Brain microvascular endothelial cell (primary cell): ENCODE measurements at regions not wholly inside any gene's neighbourhood (a gene's known extent, or its start where the extent isn't known, plus 50 kb on each side); places are given as distances from the start of the nearest gene placed in this dataset.
A peak's percentile ranks its signal among the peaks of the same experiment; 100 is the strongest.

Experiments
- DNase-seq: peaks from one replicate; pipeline ENCODE4 v3.0.0-alpha.2; 2020
- H3K27ac ChIP-seq: fragments of 250-450 bp; sonication (Bioruptor Pico); 2 replicates; pipeline ENCODE4 v1.5.1; 2020; ENCODE audit warnings: mild to moderate bottlenecking, moderate library complexity
- H3K27me3 ChIP-seq: fragments of 250-450 bp; sonication (Bioruptor Pico); replicated peaks from 2 replicates; pipeline ENCODE4 v1.5.1; 2020; ENCODE audit warnings: mild to moderate bottlenecking
- H3K36me3 ChIP-seq: fragments of 250-450 bp; sonication (Bioruptor Pico); replicated peaks from 2 replicates; pipeline ENCODE4 v1.5.1; 2020; ENCODE audit warnings: mild to moderate bottlenecking
- H3K4me3 ChIP-seq: 2 replicates; pipeline ENCODE4 v1.5.1; 2011; ENCODE audit warnings: low read depth, mild to moderate bottlenecking, control low read depth, low read length, moderate library complexity
- in situ Hi-C: cut with HindIII; loops from 2 replicates; pipeline ENCODE4 v1.10.0; 2017; ENCODE audit warnings: low sequenced_read_pairs, low pct_ligation_motif_present
- TF ChIP-seq, protein P1 (sequence below): IDR thresholded peaks from 2 replicates; pipeline ENCODE4 v1.5.1; 2011; ENCODE audit warnings: low read depth, mild to moderate bottlenecking, moderate library complexity, low read length, control low read depth, inconsistent platforms; ENCODE audit errors: missing control alignments

DNA sequence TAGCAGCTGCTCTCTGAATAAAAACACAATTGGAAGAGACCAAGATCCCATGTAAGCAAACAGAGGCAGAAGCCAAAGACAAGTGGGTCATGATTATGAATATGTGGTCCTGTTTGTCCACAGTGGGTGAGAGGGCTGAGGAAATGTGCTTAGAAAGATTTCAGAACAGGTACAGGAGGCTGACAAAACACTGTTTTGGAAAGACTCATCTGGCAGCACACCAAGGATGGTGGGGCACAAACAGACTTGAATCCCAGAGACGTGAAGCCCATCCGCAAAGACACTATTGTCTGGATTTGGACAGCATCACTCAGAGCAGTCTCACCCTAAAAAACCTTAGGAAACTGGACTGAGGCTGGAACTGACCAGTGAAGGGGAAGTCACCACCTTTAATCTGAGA is 85.0 kb downstream of the ADRB2 start:
- in situ Hi-C loops, result no loop called here
- Histone ChIP-seq H3K27ac (no peak overlapping the region), H3K4me3 (no peak overlapping the region), H3K36me3 (no peaks in the 10 kb centered on the region), H3K27me3 (no peaks in the 10 kb centered on the region)
- TF ChIP-seq, protein P1, sequence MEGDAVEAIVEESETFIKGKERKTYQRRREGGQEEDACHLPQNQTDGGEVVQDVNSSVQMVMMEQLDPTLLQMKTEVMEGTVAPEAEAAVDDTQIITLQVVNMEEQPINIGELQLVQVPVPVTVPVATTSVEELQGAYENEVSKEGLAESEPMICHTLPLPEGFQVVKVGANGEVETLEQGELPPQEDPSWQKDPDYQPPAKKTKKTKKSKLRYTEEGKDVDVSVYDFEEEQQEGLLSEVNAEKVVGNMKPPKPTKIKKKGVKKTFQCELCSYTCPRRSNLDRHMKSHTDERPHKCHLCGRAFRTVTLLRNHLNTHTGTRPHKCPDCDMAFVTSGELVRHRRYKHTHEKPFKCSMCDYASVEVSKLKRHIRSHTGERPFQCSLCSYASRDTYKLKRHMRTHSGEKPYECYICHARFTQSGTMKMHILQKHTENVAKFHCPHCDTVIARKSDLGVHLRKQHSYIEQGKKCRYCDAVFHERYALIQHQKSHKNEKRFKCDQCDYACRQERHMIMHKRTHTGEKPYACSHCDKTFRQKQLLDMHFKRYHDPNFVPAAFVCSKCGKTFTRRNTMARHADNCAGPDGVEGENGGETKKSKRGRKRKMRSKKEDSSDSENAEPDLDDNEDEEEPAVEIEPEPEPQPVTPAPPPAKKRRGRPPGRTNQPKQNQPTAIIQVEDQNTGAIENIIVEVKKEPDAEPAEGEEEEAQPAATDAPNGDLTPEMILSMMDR, result no peak
- DNase-seq, result no peak

DNA sequence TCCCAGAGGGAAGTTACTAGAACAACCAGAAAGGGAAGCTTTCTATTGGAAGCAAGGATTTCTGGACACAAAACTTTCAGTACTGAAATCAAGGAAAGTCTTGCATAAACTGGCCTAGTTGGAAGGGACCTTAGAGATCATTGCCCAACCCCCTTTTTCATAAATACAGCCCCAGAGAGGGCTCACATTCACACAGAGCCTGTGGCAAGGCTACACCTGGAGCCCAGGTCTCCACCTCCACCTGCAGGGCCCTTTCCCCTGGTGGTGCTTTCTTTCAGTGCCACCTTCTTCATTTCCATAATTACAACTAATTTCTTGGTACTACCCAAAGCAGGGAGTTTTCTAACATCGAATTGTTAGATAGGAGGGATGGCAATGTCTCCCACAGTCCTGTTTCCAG is 85.7 kb downstream of the ADRB2 start:
- Histone ChIP-seq H3K36me3 (no peaks in the 10 kb centered on the region), H3K4me3 (no peak overlapping the region), H3K27ac (peak overlapping the region; percentile 65), H3K27me3 (no peaks in the 10 kb centered on the region)
- TF ChIP-seq, protein P1, result no peak
- in situ Hi-C loops, result no loop called here
- DNase-seq, result no peak

DNA sequence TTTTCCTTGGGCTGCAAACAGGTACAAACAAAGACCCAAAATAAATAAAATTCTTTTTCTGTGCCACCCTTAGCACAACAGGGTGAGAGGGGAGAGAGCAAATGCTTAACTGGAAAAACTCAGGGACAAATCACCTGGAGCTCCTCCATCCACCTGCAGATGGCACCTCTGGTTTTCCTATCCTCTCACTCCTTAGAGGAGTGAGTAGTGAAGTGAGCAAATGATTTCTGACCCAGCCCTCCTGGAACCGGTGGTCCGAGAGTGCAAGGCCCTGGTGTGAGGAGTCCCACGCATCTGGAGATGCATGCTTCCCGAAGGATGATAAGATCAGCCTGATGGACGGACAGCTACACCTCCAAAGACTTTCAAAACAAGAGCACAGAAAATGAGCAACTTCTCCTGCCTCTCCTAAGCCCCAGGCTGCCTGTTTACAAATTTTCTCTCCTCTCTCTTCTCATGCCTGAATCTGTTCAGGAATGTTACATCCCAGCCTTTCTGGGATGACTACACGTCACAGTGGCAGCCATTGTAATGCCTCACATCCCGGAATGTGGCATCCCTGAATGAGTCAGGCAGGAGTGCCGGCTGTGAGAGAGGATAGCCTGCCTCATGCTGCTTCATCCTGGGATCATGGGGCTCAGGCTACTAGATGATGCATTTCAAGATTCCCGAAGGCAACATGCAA is 86.4 kb downstream of the ADRB2 start:
- peak; percentile 93 for DNase-seq
- in situ Hi-C loops, result no loop called here
- TF ChIP-seq, protein P1, result peak; percentile 52
- H3K4me3 ChIP-seq, result no peak overlapping the region
- H3K27me3 ChIP-seq, result no peaks in the 10 kb centered on the region
- H3K36me3 ChIP-seq, result no peaks in the 10 kb centered on the region
- H3K27ac ChIP-seq, result peak overlapping the region; percentile 65

DNA sequence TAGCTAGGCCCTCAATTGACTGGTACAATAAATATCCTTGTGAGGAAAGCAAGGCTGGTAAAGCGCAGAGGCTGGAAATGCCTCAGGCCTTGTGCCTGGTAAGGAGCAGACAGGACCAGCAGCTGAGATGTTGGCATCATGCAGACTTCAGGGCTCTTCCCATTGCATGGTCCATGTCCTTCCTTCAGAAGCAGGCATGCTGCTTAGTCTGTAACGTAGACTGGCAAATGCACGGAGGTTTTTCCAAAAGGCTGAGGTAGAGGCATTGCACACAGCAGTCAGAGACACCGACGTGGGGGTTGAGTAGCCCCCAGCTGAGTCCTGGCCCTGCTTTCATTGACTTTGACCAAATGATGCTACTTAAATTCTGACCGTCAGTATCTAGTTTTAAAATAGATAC is 87.1 kb downstream of the ADRB2 start:
- Histone ChIP-seq H3K27me3 (no peaks in the 10 kb centered on the region), H3K36me3 (no peaks in the 10 kb centered on the region), H3K4me3 (no peak overlapping the region), H3K27ac (peak overlapping the region; percentile 65)
- in situ Hi-C loops, result no loop called here
- no peak for DNase-seq
- TF ChIP-seq, protein P1, result no peak

DNA sequence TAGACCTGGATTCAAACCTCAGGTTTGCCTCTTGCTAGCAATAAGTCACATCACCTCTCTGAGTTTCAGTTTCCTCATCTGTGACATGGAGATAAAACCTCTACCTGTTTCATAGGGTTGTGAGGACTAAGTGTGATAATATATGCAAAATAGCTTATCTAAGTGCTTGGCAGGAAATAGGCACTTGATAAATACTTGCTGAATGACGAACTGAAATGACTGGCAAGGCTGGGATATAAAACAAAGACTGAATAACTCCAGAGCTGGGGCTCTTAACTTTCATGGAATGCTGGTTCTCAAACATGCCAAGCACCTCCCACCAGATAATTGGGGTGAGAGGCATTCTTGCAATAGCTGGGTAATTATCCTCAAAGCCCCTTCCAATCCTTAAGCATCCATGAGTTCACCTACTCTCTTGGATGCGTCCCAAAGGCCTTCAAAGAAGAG is 87.6 kb downstream of the ADRB2 start:
- DNase-seq, result peak; percentile 57
- no peaks in the 10 kb centered on the region for H3K36me3 ChIP-seq

More for the DNA sequence above, 87.6 kb downstream of the ADRB2 start:
- Histone ChIP-seq H3K4me3 (no peak overlapping the region), H3K27ac (peak overlapping the region; percentile 65), H3K27me3 (no peaks in the 10 kb centered on the region)
- TF ChIP-seq, protein P1, result no peak
- in situ Hi-C loops, result no loop called here
